AML-193 (cell line): ENCODE measurements at regions not wholly inside any gene's neighbourhood (a gene's known extent, or its start where the extent isn't known, plus 50 kb on each side); places are given as distances from the start of the nearest gene placed in this dataset.
"Not testable (repeated sequence)": the region's sequence is repeated elsewhere in the genome, so short reads cannot be mapped to it uniquely, and the experiment has no call there.

Experiments
- DNase-seq, 2 experiments: peaks; one replicate each; lab custom pipeline; 2025; lab: John Stamatoyannopoulos, UW

- DNase-seq = no peak
Measured at GRCh38 chr20:23151008-23151703, 65.0 kb upstream of the CD93 start.

- no peak for DNase-seq
Measured at GRCh38 chr20:23150304-23151007, 64.3 kb upstream of the CD93 start.

GRCh38 chr20:23149623-23150279 lies 63.6 kb upstream of the CD93 start:
- no peak for DNase-seq

- no peak for DNase-seq
Measured at GRCh38 chr20:23148731-23149570, 62.8 kb upstream of the CD93 start.

GRCh38 chr20:23147964-23148730 lies 62.0 kb upstream of the CD93 start:
- DNase-seq = peak; percentile 61 to 82

- DNase-seq = no peak
Measured at GRCh38 chr20:23147647-23147963, 61.5 kb upstream of the CD93 start.

- peak in 1 of 2 experiments; percentile 13 for DNase-seq
Measured at GRCh38 chr20:23146857-23147637, 60.9 kb upstream of the CD93 start.

GRCh38 chr20:23146181-23146580 lies 60.1 kb upstream of the CD93 start:
- no peak for DNase-seq

GRCh38 chr20:23145281-23145700 lies 59.2 kb upstream of the CD93 start:
- no peak for DNase-seq

GRCh38 chr20:23144856-23145255 lies 58.7 kb upstream of the CD93 start:
- DNase-seq = no peak

GRCh38 chr20:23143986-23144690 lies 58.0 kb upstream of the CD93 start:
- no peak for DNase-seq

GRCh38 chr20:23143098-23143497 lies 57.0 kb upstream of the CD93 start:
- peak; percentile 73 to 74 for DNase-seq

- peak; percentile 69 to 77 for DNase-seq
Measured at GRCh38 chr20:23142162-23143050, 56.3 kb upstream of the CD93 start.

GRCh38 chr20:23141450-23142161 lies 55.5 kb upstream of the CD93 start:
- DNase-seq = no peak

GRCh38 chr20:23140991-23141390 lies 54.9 kb upstream of the CD93 start:
- DNase-seq = no peak

GRCh38 chr20:23139984-23140383 lies 53.9 kb upstream of the CD93 start:
- not testable (repeated sequence) for DNase-seq

GRCh38 chr20:23139524-23139923 lies 53.4 kb upstream of the CD93 start:
- DNase-seq = no peak

GRCh38 chr20:23138682-23139081 lies 52.6 kb upstream of the CD93 start:
- no peak for DNase-seq
